ENCODE measurements at regions not wholly inside any gene's neighbourhood (a gene's known extent, or its start where the extent isn't known, plus 50 kb on each side); places are given as distances from the start of the nearest gene placed in this dataset.

GRCh38 chr5:173501271-173501670, 115.2 kb downstream of the BOD1 start:
- H3K36me3 ChIP-seq (ENCODE audit: insufficient read depth, low read length) = no peaks in the 10 kb centered on the region
- H3K9ac ChIP-seq (ENCODE audit: low read depth, low read length) = no peak overlapping the region
- peaks cover 31% of the 10 kb centered on the region for H3K27me3 ChIP-seq (ENCODE audit: insufficient read depth, low read length, poor library complexity)
- H3K27ac ChIP-seq (ENCODE audit: low read length) = no peak overlapping the region
- H3K9me3 ChIP-seq (ENCODE audit: insufficient read depth, low read length, severe bottlenecking) = no peaks in the 10 kb centered on the region
- no peak overlapping the region for H3K4me3 ChIP-seq (ENCODE audit: low read depth in 1 of 2, low read length in 2 of 2)
- H3K4me2 ChIP-seq (ENCODE audit: insufficient read depth, low read length) = no peak overlapping the region
- DNase-seq (no peak), ATAC-seq (ENCODE audit: insufficient read depth, low read depth) (no peak)
- no peaks in the 10 kb centered on the region for H3K79me2 ChIP-seq (ENCODE audit: insufficient read depth, low read length)
- no peak overlapping the region for H2AFZ ChIP-seq (ENCODE audit: low read depth, low read length)
- no peaks in the 10 kb centered on the region for H4K20me1 ChIP-seq (ENCODE audit: insufficient read depth, low read length)
- TF ChIP-seq CTCF (IDR thresholded peaks at IDR 0.05; ENCODE audit: borderline replicate concordance, extremely low read depth, low read length, poor library complexity, severe bottlenecking) (no peak), EZH2 (IDR thresholded peaks at IDR 0.05; ENCODE audit: borderline replicate concordance, low read depth, low read length, severe bottlenecking) (no peak)
- H3K4me1 ChIP-seq (ENCODE audit: insufficient read depth, low read length) = no peaks in the 10 kb centered on the region

- Histone ChIP-seq H3K9ac (ENCODE audit: low read depth, low read length) (no peak overlapping the region), H3K4me3 (ENCODE audit: low read depth in 1 of 2, low read length in 2 of 2) (no peak overlapping the region), H3K4me2 (ENCODE audit: insufficient read depth, low read length) (no peak overlapping the region), H3K27ac (ENCODE audit: low read length) (no peak overlapping the region), H3K27me3 (ENCODE audit: insufficient read depth, low read length, poor library complexity) (peaks cover 35% of the 10 kb centered on the region), H2AFZ (ENCODE audit: low read depth, low read length) (no peak overlapping the region), H3K79me2 (ENCODE audit: insufficient read depth, low read length) (no peaks in the 10 kb centered on the region), H4K20me1 (ENCODE audit: insufficient read depth, low read length) (no peaks in the 10 kb centered on the region), H3K36me3 (ENCODE audit: insufficient read depth, low read length) (no peaks in the 10 kb centered on the region), H3K4me1 (ENCODE audit: insufficient read depth, low read length) (no peaks in the 10 kb centered on the region), H3K9me3 (ENCODE audit: insufficient read depth, low read length, severe bottlenecking) (no peaks in the 10 kb centered on the region)
- TF ChIP-seq EZH2 (IDR thresholded peaks at IDR 0.05; ENCODE audit: borderline replicate concordance, low read depth, low read length, severe bottlenecking) (no peak), CTCF (IDR thresholded peaks at IDR 0.05; ENCODE audit: borderline replicate concordance, extremely low read depth, low read length, poor library complexity, severe bottlenecking) (no peak)
- ATAC-seq (ENCODE audit: insufficient read depth, low read depth) (no peak), DNase-seq (no peak)
Observed at GRCh38 chr5:173500213-173500560, 116.3 kb downstream of the BOD1 start.

GRCh38 chr5:173499471-173500212, 116.8 kb downstream of the BOD1 start:
- Histone ChIP-seq H3K4me3 (ENCODE audit: low read depth in 1 of 2, low read length in 2 of 2) (no peak overlapping the region), H3K79me2 (ENCODE audit: insufficient read depth, low read length) (no peaks in the 10 kb centered on the region), H3K4me1 (ENCODE audit: insufficient read depth, low read length) (no peaks in the 10 kb centered on the region), H3K36me3 (ENCODE audit: insufficient read depth, low read length) (no peaks in the 10 kb centered on the region), H3K4me2 (ENCODE audit: insufficient read depth, low read length) (no peak overlapping the region), H2AFZ (ENCODE audit: low read depth, low read length) (no peak overlapping the region), H3K27ac (ENCODE audit: low read length) (no peak overlapping the region), H3K27me3 (ENCODE audit: insufficient read depth, low read length, poor library complexity) (peaks cover 35% of the 10 kb centered on the region), H3K9me3 (ENCODE audit: insufficient read depth, low read length, severe bottlenecking) (no peaks in the 10 kb centered on the region), H4K20me1 (ENCODE audit: insufficient read depth, low read length) (no peaks in the 10 kb centered on the region), H3K9ac (ENCODE audit: low read depth, low read length) (no peak overlapping the region)
- DNase-seq (no peak), ATAC-seq (ENCODE audit: insufficient read depth, low read depth) (no peak)
- TF ChIP-seq CTCF (IDR thresholded peaks at IDR 0.05; ENCODE audit: borderline replicate concordance, extremely low read depth, low read length, poor library complexity, severe bottlenecking) (no peak), EZH2 (IDR thresholded peaks at IDR 0.05; ENCODE audit: borderline replicate concordance, low read depth, low read length, severe bottlenecking) (no peak)
